T-helper 1 cell treated with Interleukin-12 subunit alpha and Interleukin-12 subunit beta and Interleukin-4 antibody, amounts not matched to agents 30 μg/mL and 1 μg/mL, for 36 hours (primary cell): ENCODE measurements at regions not wholly inside any gene's neighbourhood (a gene's known extent, or its start where the extent isn't known, plus 50 kb on each side); places are given as distances from the start of the nearest gene placed in this dataset.
"Not testable (repeated sequence)": the region's sequence is repeated elsewhere in the genome, so short reads cannot be mapped to it uniquely, and the experiment has no call there.

Source experiments
- H3K27ac Mint-ChIP-seq: one replicate; pipeline ENCODE4 v1.8.0; 2021; ENCODE audit warnings: mild to moderate bottlenecking, mixed read lengths
- H3K27me3 Mint-ChIP-seq: one replicate; pipeline ENCODE4 v1.8.0; 2021; ENCODE audit warnings: low read depth, mixed read lengths
- H3K36me3 Mint-ChIP-seq: one replicate; pipeline ENCODE4 v1.8.0; 2021; ENCODE audit warnings: low read depth, mixed read lengths
- H3K4me1 Mint-ChIP-seq: one replicate; pipeline ENCODE4 v1.8.0; 2021; ENCODE audit warnings: low read depth, mixed read lengths
- H3K4me3 Mint-ChIP-seq: one replicate; pipeline ENCODE4 v1.8.0; 2021; ENCODE audit warnings: mild to moderate bottlenecking, moderate library complexity, mixed read lengths
- H3K9me3 Mint-ChIP-seq: one replicate; pipeline ENCODE4 v1.8.0; 2021; ENCODE audit warnings: mixed read lengths

GRCh38 chr5:82563745-82564144, 285.6 kb upstream of the RPS23 start:
- H3K27ac Mint-ChIP-seq: no peak overlapping the region
- no peak overlapping the region for H3K4me3 Mint-ChIP-seq
- H3K36me3 Mint-ChIP-seq: no peaks in the 10 kb centered on the region
- H3K9me3 Mint-ChIP-seq: peaks cover 6% of the 10 kb centered on the region
- peaks cover 24% of the 10 kb centered on the region for H3K27me3 Mint-ChIP-seq
- H3K4me1 Mint-ChIP-seq: no peaks in the 10 kb centered on the region

DNA sequence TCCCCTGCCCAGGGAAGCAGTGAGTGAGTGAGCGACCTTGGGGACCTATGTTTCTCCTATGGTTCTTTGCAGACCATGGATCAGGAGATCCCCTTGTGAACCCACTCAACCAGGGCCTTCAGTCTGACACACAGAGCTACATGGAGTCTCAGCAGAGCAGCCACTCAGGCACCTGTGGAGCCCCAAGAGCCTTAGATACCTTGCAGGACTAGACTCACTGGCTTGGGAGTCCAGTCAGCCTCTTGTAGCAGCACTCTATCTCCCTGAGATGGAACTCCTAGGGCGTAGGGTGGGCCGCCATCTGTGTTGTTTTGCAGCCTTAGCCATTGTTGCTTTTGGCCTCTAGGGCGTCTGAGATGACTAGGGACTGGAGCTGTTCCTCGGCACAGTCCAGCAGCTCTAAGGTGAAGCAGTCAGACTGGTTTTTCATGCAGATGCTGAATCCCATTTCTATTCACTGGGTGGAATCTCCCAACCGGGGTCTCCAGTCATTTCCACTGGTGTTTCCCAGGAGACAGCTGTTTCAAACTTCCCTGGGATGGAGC, 284.6 kb upstream of the RPS23 start:
- peaks cover 19% of the 10 kb centered on the region for H3K27me3 Mint-ChIP-seq
- no peaks in the 10 kb centered on the region for H3K36me3 Mint-ChIP-seq
- H3K4me3 Mint-ChIP-seq: no peak overlapping the region
- H3K27ac Mint-ChIP-seq: no peak overlapping the region
- H3K9me3 Mint-ChIP-seq: peaks cover 10% of the 10 kb centered on the region
- H3K4me1 Mint-ChIP-seq: no peaks in the 10 kb centered on the region

GRCh38 chr5:82561797-82562196, 283.6 kb upstream of the RPS23 start:
- Mint-ChIP-seq H3K36me3 (no peaks in the 10 kb centered on the region), H3K4me1 (no peaks in the 10 kb centered on the region), H3K27ac (no peak overlapping the region), H3K4me3 (no peak overlapping the region), H3K27me3 (peaks cover 18% of the 10 kb centered on the region), H3K9me3 (peaks cover 10% of the 10 kb centered on the region)

DNA sequence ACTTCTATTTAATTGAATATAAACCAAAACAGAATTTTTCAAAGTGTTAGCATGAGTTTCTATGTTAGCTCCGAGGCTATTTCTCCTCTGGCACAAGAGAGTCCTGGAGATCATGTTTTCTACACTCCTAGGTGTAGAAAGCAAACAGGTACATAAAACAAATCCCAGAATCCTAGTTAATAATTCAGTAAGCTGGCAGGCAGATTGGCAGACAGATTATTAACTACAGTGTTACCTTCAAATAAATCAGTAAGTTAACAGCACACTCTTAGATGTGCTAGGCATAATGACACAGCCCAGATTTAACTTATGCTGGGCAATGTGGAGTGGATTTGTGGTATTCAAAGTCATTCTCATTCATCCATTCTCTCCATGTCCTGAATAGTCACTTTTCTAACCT, 282.8 kb upstream of the RPS23 start:
- Mint-ChIP-seq H3K4me3 (no peak overlapping the region), H3K27ac (no peak overlapping the region), H3K9me3 (peaks cover 10% of the 10 kb centered on the region), H3K36me3 (no peaks in the 10 kb centered on the region), H3K27me3 (peaks cover 16% of the 10 kb centered on the region), H3K4me1 (no peaks in the 10 kb centered on the region)

DNA sequence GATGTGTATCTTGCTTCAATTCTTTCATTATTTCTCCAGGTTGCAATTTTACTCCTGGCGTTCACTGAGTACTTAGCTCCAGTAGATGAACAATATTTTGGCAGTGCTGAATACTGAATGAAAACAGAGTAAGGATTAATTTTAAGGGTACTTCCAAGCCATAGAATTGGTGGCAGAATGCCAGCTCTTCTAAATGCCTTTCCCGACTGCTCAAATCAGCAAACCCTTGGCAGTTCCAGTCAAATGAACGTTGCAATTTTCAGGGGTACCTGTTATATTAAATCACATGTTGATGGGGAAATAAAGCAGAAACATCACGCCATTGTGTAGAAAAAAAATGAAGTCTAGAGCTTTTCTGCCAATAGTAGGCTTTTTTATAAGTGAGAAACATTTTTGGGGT, 282.4 kb upstream of the RPS23 start:
- H3K27ac Mint-ChIP-seq: no peak overlapping the region
- no peaks in the 10 kb centered on the region for H3K36me3 Mint-ChIP-seq
- peaks cover 6% of the 10 kb centered on the region for H3K9me3 Mint-ChIP-seq
- H3K27me3 Mint-ChIP-seq: peaks cover 15% of the 10 kb centered on the region
- no peak overlapping the region for H3K4me3 Mint-ChIP-seq
- no peaks in the 10 kb centered on the region for H3K4me1 Mint-ChIP-seq

- H3K9me3 Mint-ChIP-seq: no peaks in the 10 kb centered on the region
- H3K36me3 Mint-ChIP-seq: no peaks in the 10 kb centered on the region
- no peak overlapping the region for H3K4me3 Mint-ChIP-seq
- no peaks in the 10 kb centered on the region for H3K4me1 Mint-ChIP-seq
- H3K27me3 Mint-ChIP-seq: peaks cover 30% of the 10 kb centered on the region
- no peak overlapping the region for H3K27ac Mint-ChIP-seq
These were observed 273.8 kb upstream of the RPS23 start for GRCh38 chr5:82551840-82552385.

DNA sequence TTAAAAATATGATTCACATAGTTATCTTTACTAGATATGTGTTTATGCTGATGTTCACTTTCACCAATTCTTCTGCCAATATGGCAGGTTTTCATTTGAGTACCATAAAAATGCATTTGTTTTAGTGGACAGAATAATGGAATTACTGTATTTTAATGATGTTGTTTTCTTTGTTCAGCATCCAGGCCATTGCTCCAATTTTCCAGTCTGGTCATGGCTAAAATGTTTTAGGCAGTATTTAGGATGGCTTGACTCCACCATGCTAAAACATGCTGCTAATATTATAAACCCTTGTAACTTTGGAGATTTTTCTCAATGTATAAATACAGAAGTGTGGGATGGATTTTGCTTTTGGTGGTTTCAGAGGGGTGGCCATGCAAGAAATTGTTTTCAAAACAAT, 273.0 kb upstream of the RPS23 start:
- Mint-ChIP-seq H3K27ac (no peak overlapping the region), H3K4me1 (no peaks in the 10 kb centered on the region), H3K27me3 (peaks cover 32% of the 10 kb centered on the region), H3K9me3 (no peaks in the 10 kb centered on the region), H3K36me3 (no peaks in the 10 kb centered on the region), H3K4me3 (no peak overlapping the region)

DNA sequence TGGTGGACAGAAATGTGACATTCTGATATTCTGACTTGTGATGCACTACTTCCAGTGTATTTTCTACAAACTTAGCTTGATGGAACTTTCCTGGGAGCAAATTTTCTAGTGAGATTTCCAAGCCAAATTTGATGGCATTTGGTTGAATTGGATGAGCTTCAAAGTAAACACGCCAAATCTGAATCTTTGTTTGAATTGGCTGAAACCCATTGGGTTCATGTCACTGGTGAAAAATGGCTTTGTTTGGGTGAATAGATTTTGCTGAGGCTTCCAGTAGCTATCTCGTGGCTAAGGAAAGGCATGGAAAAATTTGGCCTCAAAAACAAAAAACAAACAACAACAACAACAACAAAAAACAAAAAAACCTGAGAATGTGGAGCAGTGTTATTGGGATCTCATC, 271.1 kb upstream of the RPS23 start:
- H3K36me3 Mint-ChIP-seq: no peaks in the 10 kb centered on the region
- no peak overlapping the region for H3K27ac Mint-ChIP-seq
- no peak overlapping the region for H3K4me3 Mint-ChIP-seq
- H3K4me1 Mint-ChIP-seq: no peaks in the 10 kb centered on the region
- H3K9me3 Mint-ChIP-seq: peaks cover 4% of the 10 kb centered on the region
- peaks cover 24% of the 10 kb centered on the region for H3K27me3 Mint-ChIP-seq

- Mint-ChIP-seq H3K27ac (no peak overlapping the region), H3K4me1 (no peaks in the 10 kb centered on the region), H3K27me3 (peaks cover 7% of the 10 kb centered on the region), H3K4me3 (no peak overlapping the region), H3K36me3 (no peaks in the 10 kb centered on the region), H3K9me3 (peaks cover 8% of the 10 kb centered on the region)
These were observed 265.9 kb upstream of the RPS23 start for GRCh38 chr5:82544004-82544403.

- H3K27ac Mint-ChIP-seq: no peak overlapping the region
- no peaks in the 10 kb centered on the region for H3K36me3 Mint-ChIP-seq
- H3K9me3 Mint-ChIP-seq: peaks cover 8% of the 10 kb centered on the region
- H3K27me3 Mint-ChIP-seq: peaks cover 1% of the 10 kb centered on the region
- no peaks in the 10 kb centered on the region for H3K4me1 Mint-ChIP-seq
- no peak overlapping the region for H3K4me3 Mint-ChIP-seq
These were observed 262.1 kb upstream of the RPS23 start for GRCh38 chr5:82540301-82540700.

- Mint-ChIP-seq H3K4me3 (no peak overlapping the region), H3K36me3 (no peaks in the 10 kb centered on the region), H3K27me3 (peaks cover 12% of the 10 kb centered on the region), H3K4me1 (no peaks in the 10 kb centered on the region), H3K27ac (no peak overlapping the region), H3K9me3 (peaks cover 4% of the 10 kb centered on the region)
These were observed 260.3 kb upstream of the RPS23 start for GRCh38 chr5:82538339-82539034.

DNA sequence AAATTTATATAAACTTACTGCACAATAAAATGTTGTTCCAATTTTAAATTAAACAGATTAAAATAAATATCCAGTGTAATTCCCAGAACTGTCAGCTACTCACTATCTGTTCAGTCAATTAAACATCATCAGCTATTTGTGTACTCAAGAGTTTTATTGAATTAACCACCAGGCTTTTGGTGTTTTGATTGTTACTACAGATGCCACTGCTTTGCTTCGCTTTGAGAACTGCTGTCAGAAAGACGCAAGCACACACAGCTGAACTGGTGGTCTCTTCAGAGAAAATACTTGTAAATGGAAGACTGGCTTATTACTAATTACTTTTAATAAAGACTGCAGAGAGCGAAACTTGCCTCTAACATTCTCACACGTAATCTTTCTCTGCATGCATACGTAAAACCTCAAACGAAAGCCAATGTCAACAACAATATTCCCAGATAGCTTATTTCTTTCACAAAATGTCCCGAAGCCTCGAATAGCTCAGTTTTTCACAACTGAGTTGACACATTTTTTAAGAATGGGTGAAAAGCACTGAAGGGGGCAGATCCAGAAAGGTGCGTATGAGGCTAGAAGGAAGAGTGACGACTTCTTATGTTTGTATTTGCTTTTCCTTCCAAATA, 259.6 kb upstream of the RPS23 start:
- no peaks in the 10 kb centered on the region for H3K4me1 Mint-ChIP-seq
- no peak overlapping the region for H3K4me3 Mint-ChIP-seq
- no peak overlapping the region for H3K27ac Mint-ChIP-seq
- H3K36me3 Mint-ChIP-seq: no peaks in the 10 kb centered on the region
- peaks cover 4% of the 10 kb centered on the region for H3K9me3 Mint-ChIP-seq
- peaks cover 12% of the 10 kb centered on the region for H3K27me3 Mint-ChIP-seq

- Mint-ChIP-seq H3K27me3 (peaks cover 12% of the 10 kb centered on the region), H3K27ac (no peak overlapping the region), H3K4me3 (no peak overlapping the region), H3K36me3 (peaks cover 4% of the 10 kb centered on the region), H3K9me3 (peaks cover 23% of the 10 kb centered on the region), H3K4me1 (no peaks in the 10 kb centered on the region)
These were observed 256.8 kb upstream of the RPS23 start for GRCh38 chr5:82534986-82535385.

DNA sequence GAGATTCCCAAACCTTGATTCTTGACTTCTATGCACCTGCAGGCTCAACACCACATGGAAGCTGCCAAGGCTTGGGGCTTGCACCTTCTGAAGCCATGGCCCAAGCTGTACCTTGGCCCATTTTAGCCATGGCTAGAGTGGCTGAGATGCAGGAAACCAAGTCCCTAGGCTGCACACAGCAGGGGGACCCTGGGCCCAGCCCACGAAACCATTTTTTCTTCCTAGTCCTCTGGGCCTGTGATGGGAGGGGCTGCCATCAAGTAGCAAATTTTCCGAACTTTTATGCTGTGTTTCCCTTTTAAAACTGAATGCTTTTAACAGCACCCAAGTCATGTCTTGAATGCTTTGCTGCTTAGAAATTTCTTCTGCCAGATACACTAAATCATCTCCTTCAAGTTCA, 253.9 kb upstream of the RPS23 start:
- not testable (repeated sequence) for H3K27ac Mint-ChIP-seq, H3K4me1 Mint-ChIP-seq, H3K4me3 Mint-ChIP-seq
- H3K9me3 Mint-ChIP-seq: peaks cover 37% of the 10 kb centered on the region
- H3K27me3 Mint-ChIP-seq: peaks cover 12% of the 10 kb centered on the region
- H3K36me3 Mint-ChIP-seq: peaks cover 11% of the 10 kb centered on the region

DNA sequence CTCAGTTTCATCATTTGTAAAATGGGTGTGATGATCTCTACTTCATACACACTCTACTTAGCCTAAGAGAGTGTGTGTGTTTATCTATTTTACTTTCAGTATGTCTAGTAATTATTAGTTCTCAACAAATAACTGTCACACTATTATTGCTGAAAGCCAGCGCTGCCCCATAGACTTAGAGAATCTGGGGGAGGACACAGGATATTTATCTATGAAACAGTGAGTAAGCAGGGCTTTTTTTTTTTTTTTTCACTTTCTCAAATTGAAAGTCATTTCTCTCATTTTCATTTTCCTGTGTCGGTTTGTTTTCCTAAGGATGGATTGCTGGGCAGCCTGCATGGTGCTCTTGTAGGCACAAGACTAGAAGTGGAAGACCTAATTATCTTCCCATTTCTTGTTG, 248.4 kb upstream of the RPS23 start:
- Mint-ChIP-seq H3K27me3 (no peaks in the 10 kb centered on the region), H3K9me3 (peaks cover 32% of the 10 kb centered on the region), H3K27ac (no peak overlapping the region), H3K36me3 (peaks cover 11% of the 10 kb centered on the region), H3K4me1 (peaks cover 14% of the 10 kb centered on the region), H3K4me3 (no peak overlapping the region)
